Kidney (tissue), 13 donors: ENCODE measurements at regions not wholly inside any gene's neighbourhood (a gene's known extent, or its start where the extent isn't known, plus 50 kb on each side); places are given as distances from the start of the nearest gene placed in this dataset.

Experiments used
- DNase-seq, 5 donors: peaks; one replicate each; pipeline ENCODE4 v3.0.0-alpha.2; 2013 to 2020
- FAIRE-seq: peaks from 2 replicates; lab custom pipeline; 2012; peaks lifted over from hg19 to GRCh38; lab: Jason Lieb, UNC
- H3K27ac ChIP-seq, 2 donors: one replicate each; pipeline ENCODE4 v1.7.0; 2013; ENCODE audit warnings: low read depth in 2 of 2, low read length in 2 of 2, inconsistent platforms in 1 of 2
- H3K27me3 ChIP-seq: one replicate; pipeline ENCODE4 v1.7.1; 2013; ENCODE audit warnings: low read length, inconsistent platforms; ENCODE audit not compliant: control insufficient read depth, insufficient read depth
- H3K36me3 ChIP-seq, 3 donors: one replicate each; pipeline versions ENCODE4 v1.7.0 to v1.7.1; 2013; ENCODE audit warnings: low read length in 3 of 3, control low read depth in 1 of 3, inconsistent platforms in 1 of 3; ENCODE audit not compliant: insufficient read depth in 3 of 3, control insufficient read depth in 2 of 3
- H3K4me1 ChIP-seq, 3 donors: one replicate each; pipeline versions ENCODE4 v1.7.0 to v1.7.1; 2013; ENCODE audit warnings: low read length in 3 of 3, inconsistent platforms in 1 of 3, low read depth in 1 of 3; ENCODE audit not compliant: control insufficient read depth in 2 of 3, insufficient read depth in 2 of 3
- H3K4me3 ChIP-seq, 3 donors: one replicate each; pipeline versions ENCODE4 v1.7.0 to v1.8.1; 2013; ENCODE audit warnings: low read length in 3 of 3, control low read depth in 1 of 3, inconsistent platforms in 1 of 3
- H3K9ac ChIP-seq, 3 donors: one replicate each; pipeline versions ENCODE4 v1.7.0 to v1.7.1; 2013; ENCODE audit warnings: low read length in 3 of 3, control low read depth in 1 of 3, inconsistent platforms in 1 of 3
- H3K9me3 ChIP-seq, 3 donors: one replicate each; pipeline versions ENCODE4 v1.7.0 to v1.7.1; 2013; ENCODE audit warnings: low read length in 3 of 3, control low read depth in 1 of 3, inconsistent platforms in 1 of 3; ENCODE audit not compliant: control insufficient read depth in 2 of 3, insufficient read depth in 1 of 3
- intact Hi-C: fragments of 100-400 bp; cut with DNase I; formaldehyde crosslinking; loops from one replicate; pipeline ENCODE4 v1.11.1; 2022
- TF ChIP-seq, protein P1 (sequence below): IDR thresholded peaks from 3 replicates; pipeline ENCODE4 v1.5.1; 2012; ENCODE audit warnings: mild to moderate bottlenecking, moderate library complexity, borderline replicate concordance; ENCODE audit not compliant: insufficient read depth; ENCODE audit errors: extremely low read depth
- donor health status: control.
- donor health status: control.
- donor health status: control.
- donor health status: control.
- donor health status: control.
- donor health status: DM: yes; HTN: yes; CAD: no.
- donor health status: Normal renal cell carcinoma (clear cell type).

DNA sequence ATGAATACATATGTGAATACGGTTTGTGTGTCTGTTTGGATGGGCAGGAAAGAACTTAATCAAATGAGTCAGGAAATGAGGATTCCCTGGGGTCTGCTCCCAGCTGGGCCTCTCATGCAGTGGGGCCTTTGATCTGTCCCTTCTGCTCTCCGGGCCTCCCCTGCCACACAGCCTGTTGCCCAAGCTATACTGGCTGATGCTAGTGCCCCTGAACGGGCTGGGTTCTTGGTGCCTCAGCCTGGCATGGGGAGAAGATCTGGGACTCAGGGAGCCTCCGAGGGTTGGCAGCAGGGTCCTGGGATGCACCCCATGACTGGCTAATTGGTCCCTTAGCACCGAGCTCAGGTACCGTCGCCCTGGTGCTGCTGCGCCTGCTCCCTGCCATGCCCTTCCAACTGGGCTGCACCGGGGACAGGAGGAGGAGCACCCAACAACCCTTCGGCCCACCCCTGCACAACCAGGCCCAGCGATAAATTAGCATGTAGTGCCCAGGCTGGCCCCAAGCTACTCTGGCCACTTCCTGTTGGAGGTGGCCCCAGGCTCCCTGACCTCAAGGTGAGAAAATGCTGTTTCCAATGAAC, 59.9 kb upstream of the DUSP5 start:
- no peak overlapping the region for H3K9ac ChIP-seq
- intact Hi-C loops, result no loop called here
- H3K27ac ChIP-seq, result no peak overlapping the region
- TF ChIP-seq, protein P1, sequence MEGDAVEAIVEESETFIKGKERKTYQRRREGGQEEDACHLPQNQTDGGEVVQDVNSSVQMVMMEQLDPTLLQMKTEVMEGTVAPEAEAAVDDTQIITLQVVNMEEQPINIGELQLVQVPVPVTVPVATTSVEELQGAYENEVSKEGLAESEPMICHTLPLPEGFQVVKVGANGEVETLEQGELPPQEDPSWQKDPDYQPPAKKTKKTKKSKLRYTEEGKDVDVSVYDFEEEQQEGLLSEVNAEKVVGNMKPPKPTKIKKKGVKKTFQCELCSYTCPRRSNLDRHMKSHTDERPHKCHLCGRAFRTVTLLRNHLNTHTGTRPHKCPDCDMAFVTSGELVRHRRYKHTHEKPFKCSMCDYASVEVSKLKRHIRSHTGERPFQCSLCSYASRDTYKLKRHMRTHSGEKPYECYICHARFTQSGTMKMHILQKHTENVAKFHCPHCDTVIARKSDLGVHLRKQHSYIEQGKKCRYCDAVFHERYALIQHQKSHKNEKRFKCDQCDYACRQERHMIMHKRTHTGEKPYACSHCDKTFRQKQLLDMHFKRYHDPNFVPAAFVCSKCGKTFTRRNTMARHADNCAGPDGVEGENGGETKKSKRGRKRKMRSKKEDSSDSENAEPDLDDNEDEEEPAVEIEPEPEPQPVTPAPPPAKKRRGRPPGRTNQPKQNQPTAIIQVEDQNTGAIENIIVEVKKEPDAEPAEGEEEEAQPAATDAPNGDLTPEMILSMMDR, result no peak
- H3K36me3 ChIP-seq, result no peaks in the 10 kb centered on the region
- no peaks in the 10 kb centered on the region for H3K4me1 ChIP-seq
- no peaks in the 10 kb centered on the region for H3K27me3 ChIP-seq
- H3K9me3 ChIP-seq, result no peaks in the 10 kb centered on the region
- FAIRE-seq (no peak), DNase-seq (peak in 1 of 5 donors; percentile 31)
- H3K4me3 ChIP-seq, result no peak overlapping the region

DNA sequence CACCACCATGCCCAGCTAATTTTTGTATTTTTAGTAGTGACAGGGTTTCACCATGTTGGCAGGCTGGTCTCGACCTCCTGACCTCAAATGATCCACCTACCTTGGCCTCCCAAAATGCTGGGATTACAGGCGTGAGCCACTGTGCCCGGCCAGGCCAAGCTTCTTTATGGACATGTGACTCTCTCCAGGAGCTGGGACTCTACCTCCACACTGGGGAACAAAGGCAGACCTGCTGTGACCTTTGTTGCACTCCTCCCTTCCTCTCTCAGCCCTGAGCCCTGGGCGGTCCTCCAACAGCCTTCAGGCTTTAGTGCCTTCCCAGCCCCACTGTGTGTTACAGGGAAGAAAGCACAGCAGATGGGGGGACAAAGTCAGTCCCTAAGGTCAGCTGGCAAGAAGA, 55.0 kb upstream of the DUSP5 start:
- DNase-seq (peak in 1 of 5 donors; percentile 18), FAIRE-seq (no peak)
- no peaks in the 10 kb centered on the region for H3K36me3 ChIP-seq
- H3K9ac ChIP-seq, result no peak overlapping the region
- TF ChIP-seq, protein P1, result no peak
- H3K4me1 ChIP-seq, result no peaks in the 10 kb centered on the region
- no peak overlapping the region for H3K4me3 ChIP-seq
- H3K27ac ChIP-seq, result no peak overlapping the region
- H3K27me3 ChIP-seq, result no peaks in the 10 kb centered on the region
- H3K9me3 ChIP-seq, result no peaks in the 10 kb centered on the region
- intact Hi-C loops, result no loop called here

DNA sequence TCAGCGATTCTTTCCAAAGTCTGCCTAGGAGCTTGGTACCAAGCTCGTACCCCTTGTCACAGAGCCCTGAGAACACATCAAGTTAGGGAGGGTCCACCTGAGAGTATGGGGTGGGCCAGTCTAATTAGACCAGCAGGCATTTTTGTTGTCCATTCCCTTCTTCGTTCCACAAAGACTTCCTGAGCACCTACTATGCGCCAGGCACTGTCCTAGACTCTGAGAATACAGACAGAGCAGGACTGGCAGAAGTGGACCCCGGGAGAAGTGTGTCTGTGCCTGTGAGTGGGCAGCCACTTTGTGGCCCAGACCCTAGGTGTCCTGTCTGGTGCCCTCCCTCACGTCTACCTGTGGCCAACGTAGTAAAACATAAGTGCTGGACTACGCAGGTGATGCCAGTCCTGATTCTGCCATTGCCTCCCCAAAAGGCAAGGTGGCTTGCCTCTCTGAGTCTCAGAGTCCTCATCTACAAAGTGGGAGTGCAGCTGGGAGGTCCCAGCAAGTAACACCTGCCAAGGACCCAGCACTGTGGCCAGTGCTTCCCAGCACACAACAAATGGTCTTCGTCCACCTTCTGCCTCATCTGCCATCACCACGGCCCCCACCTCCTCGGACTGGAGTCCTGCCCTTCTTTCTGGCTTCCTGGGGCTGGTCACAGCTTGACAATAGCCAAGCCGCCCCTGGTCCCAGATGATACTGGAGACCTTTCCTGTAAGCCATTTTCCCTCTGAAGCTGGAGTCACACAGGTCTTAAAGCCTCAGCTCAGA, 54.3 kb upstream of the DUSP5 start:
- H3K4me1 ChIP-seq, result no peaks in the 10 kb centered on the region
- no peaks in the 10 kb centered on the region for H3K9me3 ChIP-seq
- H3K9ac ChIP-seq, result no peak overlapping the region
- FAIRE-seq (no peak), DNase-seq (peak in 1 of 5 donors; percentile 74)
- no peak overlapping the region for H3K4me3 ChIP-seq
- TF ChIP-seq, protein P1, result no peak
- H3K27ac ChIP-seq, result no peak overlapping the region
- intact Hi-C loops, result no loop called here
- H3K36me3 ChIP-seq, result no peaks in the 10 kb centered on the region
- H3K27me3 ChIP-seq, result no peaks in the 10 kb centered on the region
